Ectodermal cell (in vitro differentiated cells): ENCODE measurements at regions not wholly inside any gene's neighbourhood (a gene's known extent, or its start where the extent isn't known, plus 50 kb on each side); places are given as distances from the start of the nearest gene placed in this dataset.
"Not testable (repeated sequence)": the region's sequence is repeated elsewhere in the genome, so short reads cannot be mapped to it uniquely, and the experiment has no call there.

Experiments used
- H3K27ac ChIP-seq: 2 replicates; pipeline ENCODE4 v1.7.0; 2013; ENCODE audit warnings: mild to moderate bottlenecking, low read depth, low read length; ENCODE audit not compliant: insufficient read depth, poor library complexity, severe bottlenecking
- H3K27me3 ChIP-seq: 2 replicates; pipeline ENCODE4 v1.7.0; 2013; ENCODE audit warnings: mild to moderate bottlenecking, low read length; ENCODE audit not compliant: insufficient read depth, control insufficient read depth, poor library complexity, severe bottlenecking
- H3K36me3 ChIP-seq: one replicate; pipeline ENCODE4 v1.7.0; 2013; ENCODE audit warnings: low read length; ENCODE audit not compliant: control insufficient read depth, insufficient read depth
- H3K4me1 ChIP-seq: one replicate; pipeline ENCODE4 v1.7.0; 2013; ENCODE audit warnings: low read length; ENCODE audit not compliant: control insufficient read depth, insufficient read depth
- H3K4me3 ChIP-seq: 2 replicates; pipeline ENCODE4 v1.7.0; 2013; ENCODE audit warnings: low read depth, low read length, control low read depth; ENCODE audit not compliant: insufficient read depth
- H3K9me3 ChIP-seq: 2 replicates; pipeline ENCODE4 v1.7.0; 2013; ENCODE audit warnings: mild to moderate bottlenecking, low read length, moderate library complexity; ENCODE audit not compliant: control insufficient read depth
- WGBS, 2 experiments: methylation state at CpG; one replicate each; pipeline ENCODE4 v1.1.7; 2013; ENCODE audit warnings: missing lambda C conversion rate in 2 of 2; 5-methylcytosine and 5-hydroxymethylcytosine counted together

DNA sequence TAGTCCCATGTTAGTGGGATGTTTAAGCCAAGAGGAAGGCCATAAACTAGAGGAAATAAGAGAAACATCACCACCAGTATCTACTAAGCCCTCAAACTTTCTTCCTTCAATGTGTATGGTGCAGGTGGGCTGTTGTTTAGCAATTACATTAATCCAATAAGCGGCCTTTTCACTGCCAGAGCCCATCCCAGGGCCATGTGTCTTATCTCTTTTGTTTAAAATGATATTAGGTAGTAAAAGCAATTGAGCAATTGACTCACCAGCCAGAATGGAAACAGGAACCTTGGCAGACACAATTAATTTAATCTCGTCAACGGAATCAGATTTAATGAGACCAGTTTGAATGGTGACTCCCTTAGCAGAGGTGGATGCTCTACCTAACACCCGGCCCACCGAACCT, 1503.5 kb downstream of the UQCRFS1 start:
- Histone ChIP-seq H3K4me1 (no peaks in the 10 kb centered on the region), H3K36me3 (no peaks in the 10 kb centered on the region), H3K9me3 (peaks cover 14% of the 10 kb centered on the region), H3K4me3 (no peak overlapping the region), H3K27me3 (no peaks in the 10 kb centered on the region), H3K27ac (no peak overlapping the region)
- 83 to 90% methylated on average over 4 to 5 of the region's 5 CpGs for WGBS, 2 experiments

DNA sequence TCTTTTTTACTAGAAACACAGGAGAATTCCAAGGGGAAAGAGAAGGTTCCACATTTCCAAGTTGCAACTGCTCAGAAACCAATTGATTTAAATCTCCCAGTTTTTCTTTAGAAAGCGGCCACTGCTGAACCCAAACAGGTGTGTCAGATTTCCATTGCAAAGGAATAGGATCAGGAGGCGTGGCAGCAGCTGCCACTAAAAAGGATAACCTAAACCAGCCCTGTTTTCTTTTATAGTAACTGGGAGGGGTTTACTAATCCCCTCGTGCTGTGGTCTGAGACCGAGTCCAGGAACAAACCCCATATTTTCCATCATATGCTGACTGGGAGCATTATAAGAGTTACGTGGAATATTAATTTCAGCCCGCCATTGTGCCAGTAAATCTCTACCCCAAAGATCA, 1504.0 kb downstream of the UQCRFS1 start:
- not testable (repeated sequence) for H3K4me3 ChIP-seq, H3K4me1 ChIP-seq, H3K27ac ChIP-seq, H3K27me3 ChIP-seq, H3K36me3 ChIP-seq
- 85 to 91% methylated on average over 5 to 6 of the region's 6 CpGs for WGBS, 2 experiments
- peaks cover 14% of the 10 kb centered on the region for H3K9me3 ChIP-seq

DNA sequence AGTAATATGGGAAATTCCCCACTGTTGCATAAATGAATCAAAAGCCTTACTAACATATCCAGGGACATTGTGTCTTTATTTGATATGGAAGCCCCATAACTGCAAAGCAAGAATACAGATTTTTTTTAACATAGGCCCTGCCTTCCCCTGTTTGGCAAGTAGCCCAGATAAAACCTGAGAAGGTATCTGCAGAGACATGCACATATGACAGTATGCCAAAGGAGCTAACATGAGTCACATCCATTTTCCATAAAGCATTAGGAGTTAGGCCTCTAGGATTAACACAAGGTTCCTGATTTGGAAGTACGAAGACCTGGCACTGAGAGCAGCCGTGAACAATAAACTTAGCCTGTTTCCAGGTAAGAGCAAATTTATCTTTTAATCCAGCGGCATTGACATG, 1505.9 kb downstream of the UQCRFS1 start:
- H3K4me1 ChIP-seq, H3K4me3 ChIP-seq, H3K27ac ChIP-seq, H3K36me3 ChIP-seq, H3K27me3 ChIP-seq: not testable (repeated sequence)
- 91 to 92% methylated on average over 3 of the region's 3 CpGs for WGBS, 2 experiments
- peaks cover 14% of the 10 kb centered on the region for H3K9me3 ChIP-seq

DNA sequence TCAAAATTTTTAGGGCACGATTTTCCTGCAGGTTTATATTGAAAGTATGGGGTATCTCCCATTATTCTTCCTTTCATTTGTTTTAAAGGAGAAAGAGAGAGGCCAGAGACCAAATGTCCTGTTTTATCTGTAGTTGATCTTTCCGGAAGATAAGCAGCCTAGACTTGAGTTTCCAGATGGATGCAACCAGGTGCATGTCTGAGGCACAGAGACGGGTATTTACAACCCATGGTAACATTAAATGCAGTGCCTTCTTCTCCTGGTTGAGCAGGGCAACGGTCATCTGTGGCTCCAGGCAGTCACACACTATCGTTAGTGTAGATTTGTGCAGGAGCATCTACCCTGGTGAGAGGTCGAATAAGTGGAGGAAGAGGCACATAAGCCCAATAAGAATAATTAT, 1507.1 kb downstream of the UQCRFS1 start:
- Histone ChIP-seq H3K27me3 (no peaks in the 10 kb centered on the region), H3K4me3 (no peak overlapping the region), H3K4me1 (no peaks in the 10 kb centered on the region), H3K27ac (no peak overlapping the region), H3K9me3 (peaks cover 7% of the 10 kb centered on the region), H3K36me3 (no peaks in the 10 kb centered on the region)
- WGBS, 2 experiments: 70 to 72% methylated on average over 5 to 6 of the region's 6 CpGs

DNA sequence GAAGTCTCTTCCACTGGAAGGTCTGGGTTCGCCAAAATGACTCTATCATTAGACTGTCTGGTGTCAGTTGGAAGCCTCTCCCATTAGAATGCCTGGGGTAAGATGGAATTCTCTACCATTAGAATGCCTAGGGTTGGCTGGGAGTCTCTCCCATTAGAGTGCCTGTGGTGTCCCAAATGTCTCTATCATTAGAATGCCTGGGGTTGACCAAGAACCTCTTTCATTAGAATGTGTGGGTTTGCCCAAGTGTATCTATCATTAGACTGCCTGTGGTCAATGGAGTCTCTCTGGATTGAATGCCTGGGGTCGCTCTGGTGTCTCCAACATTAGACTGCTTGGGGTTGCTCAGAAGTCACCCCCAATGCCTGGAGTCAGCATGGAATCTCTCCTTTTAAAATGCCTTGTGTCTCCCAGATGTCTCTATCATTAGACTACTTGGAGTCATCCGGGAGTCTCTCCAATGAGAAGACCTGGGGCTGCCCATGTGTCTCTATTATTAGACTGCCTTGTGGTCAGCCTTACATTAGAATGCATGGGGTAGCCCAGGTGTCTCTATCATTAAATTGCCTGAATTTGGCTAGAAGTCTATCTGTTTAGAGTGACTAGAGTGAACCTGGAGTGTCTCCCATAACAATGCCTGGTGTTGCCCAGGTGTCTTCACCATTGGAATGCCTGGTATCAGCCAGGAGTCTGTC, 1518.4 kb downstream of the UQCRFS1 start:
- Histone ChIP-seq H3K27me3 (no peaks in the 10 kb centered on the region), H3K9me3 (no peaks in the 10 kb centered on the region), H3K27ac (no peak overlapping the region), H3K4me1 (no peaks in the 10 kb centered on the region), H3K4me3 (no peak overlapping the region), H3K36me3 (no peaks in the 10 kb centered on the region)
- WGBS, 2 experiments: 63 to 81% methylated on average over 3 of the region's 3 CpGs

DNA sequence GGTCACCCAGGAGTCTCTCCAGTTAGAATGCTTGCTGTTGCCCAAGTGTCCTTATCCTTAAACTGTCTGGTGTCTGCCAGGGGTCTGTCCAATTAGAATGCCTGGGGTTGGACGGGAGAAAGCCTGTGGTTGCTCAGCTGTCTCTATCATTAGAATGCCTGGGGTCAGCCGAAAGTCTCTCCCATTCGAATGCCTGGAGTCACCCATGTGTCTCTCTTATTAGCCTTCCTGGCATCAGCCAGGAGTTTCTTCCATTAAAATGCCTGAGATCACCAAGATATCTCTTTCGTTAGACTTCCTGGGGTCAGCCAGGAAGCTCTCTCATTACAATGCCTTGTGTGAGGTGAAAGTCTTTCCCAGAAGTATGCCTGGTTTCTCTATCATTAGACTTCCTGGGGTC, 1521.0 kb downstream of the UQCRFS1 start:
- Histone ChIP-seq H3K27ac (no peak overlapping the region), H3K9me3 (peaks cover 8% of the 10 kb centered on the region), H3K4me3 (no peak overlapping the region), H3K4me1 (no peaks in the 10 kb centered on the region), H3K27me3 (no peaks in the 10 kb centered on the region), H3K36me3 (no peaks in the 10 kb centered on the region)
- WGBS, 2 experiments: 71% methylated on average over 4 of the region's 4 CpGs

DNA sequence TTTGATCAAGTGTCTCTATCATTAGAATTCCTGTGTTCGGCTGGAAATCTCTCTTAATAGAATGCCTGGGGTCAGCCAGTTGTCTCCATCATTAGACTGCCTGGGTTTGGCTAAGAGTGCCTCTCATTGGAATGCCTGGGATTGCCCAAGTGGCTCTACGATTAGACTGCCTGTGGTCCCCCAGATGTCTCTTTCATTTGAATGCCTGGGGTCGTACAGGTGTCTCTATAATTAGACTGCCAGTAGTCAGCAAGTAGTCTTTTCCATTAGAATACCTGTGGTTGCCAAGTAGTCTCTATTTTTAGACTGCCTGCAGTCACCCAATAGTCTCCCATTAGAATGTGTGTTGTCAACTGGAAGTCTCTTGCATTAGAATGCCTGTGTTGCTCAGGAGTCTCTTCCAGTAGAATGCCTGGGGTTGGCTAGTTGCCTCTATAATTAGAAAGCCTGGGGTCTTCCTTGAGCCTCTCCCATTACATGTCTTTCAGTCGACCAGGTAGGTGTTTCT, 1523.2 kb downstream of the UQCRFS1 start:
- no peaks in the 10 kb centered on the region for H3K4me1 ChIP-seq
- no peaks in the 10 kb centered on the region for H3K27me3 ChIP-seq
- no peak overlapping the region for H3K4me3 ChIP-seq
- 69% methylated on average over 4 of the region's 4 CpGs for WGBS, 2 experiments
- no peaks in the 10 kb centered on the region for H3K36me3 ChIP-seq
- peaks cover 8% of the 10 kb centered on the region for H3K9me3 ChIP-seq
- H3K27ac ChIP-seq: no peak overlapping the region

DNA sequence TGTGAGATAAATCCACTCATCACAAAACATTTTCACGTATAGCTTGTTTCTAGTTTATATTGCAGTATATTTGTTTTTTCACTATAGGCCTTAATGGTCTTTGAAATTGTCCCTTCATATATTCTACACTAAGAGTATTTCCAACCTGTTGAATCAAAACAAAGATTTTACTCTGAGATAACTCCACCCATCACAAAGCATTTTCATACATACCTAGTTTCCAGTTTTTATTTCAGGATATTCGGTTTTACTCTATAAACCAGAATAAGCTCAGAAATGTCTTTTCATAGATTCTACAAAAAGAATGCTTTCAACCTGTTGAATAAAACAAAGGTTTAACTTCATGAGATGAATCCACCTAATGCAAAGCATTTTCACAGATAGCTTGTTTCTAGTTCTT, 1528.7 kb downstream of the UQCRFS1 start:
- no peaks in the 10 kb centered on the region for H3K4me1 ChIP-seq
- no peaks in the 10 kb centered on the region for H3K27me3 ChIP-seq
- no peaks in the 10 kb centered on the region for H3K36me3 ChIP-seq
- 85 to 87% methylated on average over 1 of the region's 2 CpGs for WGBS, 2 experiments
- H3K9me3 ChIP-seq: peaks cover 14% of the 10 kb centered on the region
- no peak overlapping the region for H3K4me3 ChIP-seq
- no peak overlapping the region for H3K27ac ChIP-seq

DNA sequence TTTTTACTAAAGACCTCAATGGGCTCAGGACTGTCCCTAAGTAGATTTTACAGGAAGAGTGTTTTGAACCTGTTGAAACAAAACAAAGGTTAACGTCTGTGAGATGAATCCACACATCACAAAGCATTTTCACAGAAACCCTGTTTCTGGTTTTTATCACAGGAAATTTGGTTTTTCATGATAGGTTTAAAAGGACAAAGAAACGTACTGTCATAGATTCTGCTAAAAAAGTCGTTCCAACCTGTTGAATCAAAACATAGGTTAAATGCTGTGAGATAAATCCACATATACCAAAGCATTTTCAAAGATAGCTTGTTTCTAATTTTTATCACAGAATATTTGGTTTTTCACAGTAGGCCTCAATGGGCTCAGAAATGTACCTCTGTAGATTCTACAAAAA, 1531.0 kb downstream of the UQCRFS1 start:
- Histone ChIP-seq H3K27ac (no peak overlapping the region), H3K9me3 (peaks cover 7% of the 10 kb centered on the region), H3K36me3 (no peaks in the 10 kb centered on the region), H3K27me3 (no peaks in the 10 kb centered on the region), H3K4me1 (no peaks in the 10 kb centered on the region), H3K4me3 (no peak overlapping the region)
- 55 to 67% methylated on average over 2 to 3 of the region's 3 CpGs for WGBS, 2 experiments

DNA sequence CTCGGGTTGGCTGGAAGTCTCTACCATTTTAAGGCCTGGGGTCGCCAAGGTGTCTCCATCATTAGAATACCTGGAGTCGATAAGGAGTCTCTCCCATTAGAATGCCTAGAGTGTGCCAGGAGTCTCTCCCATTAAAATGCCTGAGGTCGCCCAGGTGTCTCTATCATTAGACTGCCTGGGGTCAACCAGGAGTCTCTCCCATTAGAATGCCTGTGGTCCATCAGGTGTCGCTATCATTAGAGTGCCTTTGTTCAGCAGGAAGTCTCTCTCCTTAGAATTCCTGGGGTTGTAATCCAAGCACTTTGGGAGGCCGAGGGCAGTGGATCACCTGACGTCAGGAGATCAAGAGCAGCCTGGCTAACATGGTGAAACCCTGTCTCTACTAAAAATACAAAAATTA, 1533.0 kb downstream of the UQCRFS1 start:
- Histone ChIP-seq H3K4me3 (no peak overlapping the region), H3K4me1 (no peaks in the 10 kb centered on the region), H3K27me3 (no peaks in the 10 kb centered on the region), H3K9me3 (peaks cover 14% of the 10 kb centered on the region), H3K36me3 (no peaks in the 10 kb centered on the region), H3K27ac (no peak overlapping the region)
- 77 to 79% methylated on average over 7 of the region's 7 CpGs for WGBS, 2 experiments

DNA sequence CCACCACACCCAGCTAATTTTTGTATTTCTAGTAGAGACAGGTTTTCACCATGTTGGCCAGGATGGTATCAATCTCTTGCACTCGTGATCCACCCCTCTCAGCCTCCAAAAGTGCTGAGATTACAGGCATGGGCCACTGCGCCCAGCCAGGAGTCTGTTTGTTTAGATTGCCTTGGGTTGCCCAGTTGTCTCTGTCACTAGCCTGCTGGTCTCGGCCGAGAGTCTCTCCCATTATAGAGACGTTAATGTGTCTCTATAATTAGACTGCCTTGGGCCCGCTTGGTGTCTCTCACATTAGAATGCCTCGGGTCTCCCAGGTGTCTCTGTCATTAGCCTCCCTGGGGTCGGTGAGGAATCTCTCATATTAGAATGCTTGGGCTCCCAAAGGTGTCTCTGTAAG, 1533.6 kb downstream of the UQCRFS1 start:
- Histone ChIP-seq H3K36me3 (no peaks in the 10 kb centered on the region), H3K4me3 (no peak overlapping the region), H3K27ac (no peak overlapping the region), H3K9me3 (peaks cover 14% of the 10 kb centered on the region), H3K4me1 (no peaks in the 10 kb centered on the region), H3K27me3 (no peaks in the 10 kb centered on the region)
- WGBS, 2 experiments: 81 to 82% methylated on average over 8 of the region's 8 CpGs
